HCT116 (cell line): ENCODE measurements at regions not wholly inside any gene's neighbourhood (a gene's known extent, or its start where the extent isn't known, plus 50 kb on each side); places are given as distances from the start of the nearest gene placed in this dataset.

ENCODE experiments used
- ELF1 ChIP-seq: IDR thresholded peaks from 2 replicates; pipeline ENCODE4 v1.6.1; 2012; ENCODE audit warnings: low read depth, borderline replicate concordance
- EZH2 ChIP-seq: fragments of 200-600 bp; sonication (generic); IDR thresholded peaks from 2 replicates; pipeline ENCODE4 v1.6.1; 2017; ENCODE audit warnings: antibody characterized with exemption, mixed run types
- TF ChIP-seq, protein P1 (sequence below), 3 experiments: fragments of 200-600 bp in 1 of 3; sonication (generic) in 1 of 3; IDR thresholded peaks in 2 of 3; conservative IDR thresholded peaks in 1 of 3; 2 replicates each; pipeline ENCODE4 v1.5.1; 2012 to 2017; ENCODE audit warnings: low read depth in 2 of 3, low read length in 2 of 3, antibody characterized with exemption in 1 of 3, borderline replicate concordance in 1 of 3, control low read depth in 1 of 3, mild to moderate bottlenecking in 1 of 3, mixed read lengths in 1 of 3, mixed run types in 1 of 3, moderate library complexity in 1 of 3; ENCODE audit not compliant: insufficient read depth in 1 of 3

DNA sequence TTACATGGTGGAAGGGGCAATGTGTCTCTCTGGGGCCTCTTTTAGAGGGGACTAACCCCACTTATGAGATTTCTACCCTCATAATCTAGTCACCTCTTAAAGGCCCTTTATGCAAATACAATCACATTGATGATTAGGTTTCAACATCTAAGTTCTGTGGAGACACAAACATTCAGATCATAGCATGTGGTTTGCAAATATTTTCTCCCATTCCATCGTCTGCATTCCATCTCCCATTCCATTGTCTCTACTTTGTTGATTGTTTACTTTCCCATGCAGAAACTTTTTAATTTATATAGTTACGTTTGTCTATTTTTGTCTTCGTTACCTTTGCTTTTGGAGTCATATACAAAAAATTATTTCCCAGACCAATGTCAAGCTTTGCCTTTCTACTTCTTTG, 927.5 kb upstream of the INTU start:
- no peak for TF ChIP-seq ELF1
- TF ChIP-seq, protein P1, sequence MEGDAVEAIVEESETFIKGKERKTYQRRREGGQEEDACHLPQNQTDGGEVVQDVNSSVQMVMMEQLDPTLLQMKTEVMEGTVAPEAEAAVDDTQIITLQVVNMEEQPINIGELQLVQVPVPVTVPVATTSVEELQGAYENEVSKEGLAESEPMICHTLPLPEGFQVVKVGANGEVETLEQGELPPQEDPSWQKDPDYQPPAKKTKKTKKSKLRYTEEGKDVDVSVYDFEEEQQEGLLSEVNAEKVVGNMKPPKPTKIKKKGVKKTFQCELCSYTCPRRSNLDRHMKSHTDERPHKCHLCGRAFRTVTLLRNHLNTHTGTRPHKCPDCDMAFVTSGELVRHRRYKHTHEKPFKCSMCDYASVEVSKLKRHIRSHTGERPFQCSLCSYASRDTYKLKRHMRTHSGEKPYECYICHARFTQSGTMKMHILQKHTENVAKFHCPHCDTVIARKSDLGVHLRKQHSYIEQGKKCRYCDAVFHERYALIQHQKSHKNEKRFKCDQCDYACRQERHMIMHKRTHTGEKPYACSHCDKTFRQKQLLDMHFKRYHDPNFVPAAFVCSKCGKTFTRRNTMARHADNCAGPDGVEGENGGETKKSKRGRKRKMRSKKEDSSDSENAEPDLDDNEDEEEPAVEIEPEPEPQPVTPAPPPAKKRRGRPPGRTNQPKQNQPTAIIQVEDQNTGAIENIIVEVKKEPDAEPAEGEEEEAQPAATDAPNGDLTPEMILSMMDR (IDR thresholded peaks at IDR 0.05 in 2 of 3, conservative IDR thresholded peaks at IDR 0.05 in 1 of 3; ENCODE audit: borderline replicate concordance in 1 of 3, insufficient read depth in 1 of 3, low read depth in 2 of 3, low read length in 2 of 3), result no peak
- no peak for TF ChIP-seq EZH2
